ENCODE measurements at regions not wholly inside any gene's neighbourhood (a gene's known extent, or its start where the extent isn't known, plus 50 kb on each side); places are given as distances from the start of the nearest gene placed in this dataset.

DNA sequence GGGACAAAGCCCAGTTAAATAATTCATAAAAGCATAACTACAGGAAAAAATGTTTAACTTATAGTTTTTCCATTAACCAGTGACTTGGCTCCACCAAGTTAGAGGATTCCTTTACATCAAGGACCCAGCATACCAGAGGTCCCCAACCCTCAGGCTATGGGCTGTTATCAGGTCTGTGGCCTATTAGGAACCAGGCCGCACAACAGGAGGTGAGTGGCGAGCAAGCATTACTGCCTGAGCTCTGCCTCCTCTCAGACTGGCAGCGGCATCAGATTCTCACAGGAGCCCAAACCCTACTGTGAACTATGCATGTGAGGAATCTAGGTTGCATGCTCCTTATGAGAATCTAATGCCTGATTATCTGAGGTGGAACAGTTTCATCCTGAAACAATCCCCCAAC is 303.1 kb downstream of the ELAVL2 start:
- no peak for TF ChIP-seq KLF8 (tag by site-specific recombination; IDR thresholded peaks at IDR 0.05)
- TF ChIP-seq, protein P1, sequence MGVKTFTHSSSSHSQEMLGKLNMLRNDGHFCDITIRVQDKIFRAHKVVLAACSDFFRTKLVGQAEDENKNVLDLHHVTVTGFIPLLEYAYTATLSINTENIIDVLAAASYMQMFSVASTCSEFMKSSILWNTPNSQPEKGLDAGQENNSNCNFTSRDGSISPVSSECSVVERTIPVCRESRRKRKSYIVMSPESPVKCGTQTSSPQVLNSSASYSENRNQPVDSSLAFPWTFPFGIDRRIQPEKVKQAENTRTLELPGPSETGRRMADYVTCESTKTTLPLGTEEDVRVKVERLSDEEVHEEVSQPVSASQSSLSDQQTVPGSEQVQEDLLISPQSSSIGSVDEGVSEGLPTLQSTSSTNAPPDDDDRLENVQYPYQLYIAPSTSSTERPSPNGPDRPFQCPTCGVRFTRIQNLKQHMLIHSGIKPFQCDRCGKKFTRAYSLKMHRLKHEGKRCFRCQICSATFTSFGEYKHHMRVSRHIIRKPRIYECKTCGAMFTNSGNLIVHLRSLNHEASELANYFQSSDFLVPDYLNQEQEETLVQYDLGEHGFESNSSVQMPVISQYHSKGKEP (tag by site-specific recombination; IDR thresholded peaks at IDR 0.05), result no peak
